Right kidney (tissue), 1 donor: ENCODE measurements at regions not wholly inside any gene's neighbourhood (a gene's known extent, or its start where the extent isn't known, plus 50 kb on each side); places are given as distances from the start of the nearest gene placed in this dataset.

Experiments used
- DNase-seq: peaks from one replicate; pipeline ENCODE4 v3.0.0-alpha.2; 2016

DNA sequence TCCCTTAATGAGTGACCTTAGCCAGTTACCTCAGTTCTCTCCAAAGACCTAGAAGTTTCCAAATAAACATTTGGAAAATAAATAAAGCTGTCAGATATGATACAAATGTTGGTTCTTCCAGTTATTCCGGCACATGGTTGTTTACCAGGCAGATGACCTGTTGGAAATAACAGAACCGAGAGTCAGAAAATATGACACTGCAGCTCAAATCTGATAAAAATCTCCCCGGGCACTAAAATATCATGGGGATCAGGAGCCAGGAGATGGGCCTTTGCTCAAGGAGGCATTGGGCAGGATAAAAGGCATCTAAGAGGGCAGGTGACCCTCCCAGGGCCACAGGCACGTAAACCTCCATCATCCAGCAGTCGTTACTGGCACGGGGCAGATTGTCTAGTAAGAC lies 164.0 kb upstream of the LYZL1 start:
- DNase-seq: no peak

DNA sequence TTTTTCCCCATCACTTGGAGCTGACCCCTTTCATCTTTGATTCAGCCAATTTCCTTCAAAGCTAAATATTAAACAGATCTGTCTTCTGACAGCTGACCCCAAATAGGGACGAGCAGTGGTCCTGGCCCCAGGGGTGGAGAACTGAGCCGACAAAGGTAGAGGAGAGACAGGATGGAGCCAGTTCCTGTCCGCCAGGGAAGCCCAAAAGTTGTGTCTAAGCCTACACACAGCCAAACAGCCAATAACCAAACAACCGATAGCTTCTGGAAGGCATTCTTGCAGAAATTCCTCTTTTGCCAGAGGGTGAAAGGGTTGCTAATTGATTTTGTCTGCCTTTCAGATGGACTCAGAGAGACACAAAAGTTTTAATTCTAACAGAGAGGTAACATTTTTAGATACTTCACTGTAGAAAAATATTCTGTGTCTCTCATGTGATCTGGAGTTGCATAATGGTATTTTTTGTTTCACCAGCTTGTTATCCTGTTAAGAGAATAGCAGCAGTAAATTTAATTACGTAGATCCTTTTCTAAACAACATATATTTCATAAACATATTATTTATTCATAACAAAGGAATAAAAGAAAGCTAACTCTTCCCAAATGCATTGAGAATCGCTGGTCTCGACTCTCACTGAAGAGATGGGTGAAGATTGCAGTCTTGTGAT lies 161.7 kb upstream of the LYZL1 start:
- DNase-seq: no peak

DNA sequence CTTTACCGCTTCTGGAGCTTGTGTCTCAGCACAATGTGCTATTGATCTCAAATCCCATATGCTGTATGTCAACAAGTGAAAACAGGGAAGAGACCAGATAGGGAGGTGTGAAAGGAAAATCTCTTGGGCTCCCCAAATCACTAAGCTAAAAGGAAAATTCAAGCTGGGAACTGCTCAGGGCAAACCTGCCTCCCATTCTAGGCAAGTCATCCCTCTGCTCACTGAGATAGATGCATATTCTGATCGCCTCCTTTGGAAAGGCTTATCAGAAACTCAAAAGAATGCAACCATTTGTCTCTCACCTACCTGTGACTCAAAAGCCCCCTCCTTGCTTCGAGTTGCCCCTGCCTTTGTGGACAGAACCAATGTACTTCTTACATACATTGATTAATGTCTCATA lies 161.1 kb upstream of the LYZL1 start:
- DNase-seq: no peak

DNA sequence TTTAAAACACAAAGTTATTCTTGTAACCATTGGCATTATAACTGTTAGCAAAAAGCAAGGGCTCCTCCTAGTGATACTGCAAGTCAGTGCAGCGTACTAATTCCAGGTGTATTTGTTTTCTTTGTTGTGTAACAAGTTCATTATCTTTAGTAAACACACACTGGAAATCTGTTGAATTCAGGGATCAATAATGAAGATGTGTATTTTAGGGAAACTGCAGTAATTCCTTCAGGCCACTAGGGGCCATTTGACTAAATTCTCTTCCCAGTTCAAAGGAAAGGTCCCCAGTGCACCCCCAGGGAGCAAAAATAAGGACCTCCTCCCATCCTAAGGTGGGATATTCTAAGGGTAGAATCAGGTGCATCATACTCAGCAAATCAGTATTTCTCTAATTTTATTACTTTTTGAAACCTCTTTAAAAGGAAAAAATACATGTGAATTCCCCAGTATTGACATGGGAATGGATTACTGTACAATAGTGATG lies 158.6 kb upstream of the LYZL1 start:
- no peak for DNase-seq

DNA sequence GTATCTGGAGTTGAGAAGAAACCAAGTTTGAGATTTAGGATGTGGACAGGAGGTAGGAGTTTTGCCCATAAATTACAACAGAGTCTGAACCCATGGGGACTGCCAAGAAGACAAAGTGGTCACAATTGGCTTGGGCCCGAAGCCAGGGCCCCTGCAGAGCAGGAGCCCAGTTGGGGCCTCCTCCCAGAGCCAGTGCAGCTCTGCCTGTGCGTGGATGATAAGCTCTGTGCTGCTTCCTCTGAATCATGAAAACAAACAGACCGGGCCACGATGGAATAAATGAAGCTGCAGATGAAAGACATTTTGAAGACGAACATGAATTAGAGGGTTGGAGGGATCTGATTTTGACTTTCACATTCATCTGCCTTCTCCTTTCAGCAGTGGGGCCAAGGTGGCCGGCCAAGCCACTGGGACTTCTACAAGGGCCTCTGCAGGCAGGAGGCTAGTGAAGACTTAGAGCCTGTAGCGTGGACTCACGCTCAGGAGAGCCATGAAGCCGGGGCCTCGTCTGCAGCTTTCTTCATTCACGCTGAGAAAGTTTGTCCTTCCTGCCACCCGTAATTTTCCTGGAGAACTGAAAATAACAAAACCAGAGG lies 156.8 kb upstream of the LYZL1 start:
- no peak for DNase-seq

DNA sequence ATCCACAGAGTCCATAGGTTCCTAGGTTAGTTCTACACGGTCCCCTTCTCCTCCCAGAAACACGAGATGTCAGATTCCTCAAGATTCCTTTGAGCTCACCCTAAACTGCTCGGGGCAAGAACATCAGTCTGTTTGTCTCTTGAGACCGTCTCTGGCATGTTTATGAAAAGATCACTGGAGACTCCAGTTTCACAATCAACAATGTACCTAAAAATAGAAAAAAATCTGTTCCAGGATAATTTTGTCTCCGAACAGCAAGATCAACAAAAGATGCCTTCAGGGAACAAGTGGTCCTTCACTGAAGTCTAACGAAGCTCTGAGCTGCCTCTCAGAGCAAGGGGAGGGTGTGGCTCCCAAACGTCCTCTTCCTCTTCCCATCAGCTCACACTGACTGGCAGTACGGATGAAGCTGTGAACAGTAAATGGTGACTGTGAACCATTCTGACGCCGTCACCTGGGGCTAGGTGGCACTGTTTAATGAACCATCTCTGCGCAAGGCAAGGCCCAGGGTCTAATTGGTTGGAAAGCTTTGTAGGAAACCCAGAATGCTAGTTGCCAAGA lies 156.2 kb upstream of the LYZL1 start:
- no peak for DNase-seq

DNA sequence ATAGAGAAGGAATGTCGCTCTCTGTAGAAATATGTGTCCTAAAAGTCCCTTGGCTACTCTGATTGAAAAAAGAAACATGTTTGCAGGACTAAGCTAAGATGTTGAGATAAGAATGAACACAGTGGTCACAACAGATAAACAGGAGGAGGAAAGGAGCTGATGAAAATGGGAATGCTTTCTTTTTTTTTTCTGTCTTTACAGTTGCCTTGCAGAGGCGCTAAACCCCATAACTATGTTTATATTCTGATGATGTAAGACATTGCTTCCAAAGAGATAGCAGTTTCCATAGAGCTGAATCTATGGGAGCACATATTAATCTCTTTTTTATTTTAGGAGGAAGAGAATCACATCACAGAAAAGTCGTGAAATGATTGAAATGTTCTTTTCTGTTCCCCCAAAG lies 153.5 kb upstream of the LYZL1 start:
- DNase-seq: no peak

DNA sequence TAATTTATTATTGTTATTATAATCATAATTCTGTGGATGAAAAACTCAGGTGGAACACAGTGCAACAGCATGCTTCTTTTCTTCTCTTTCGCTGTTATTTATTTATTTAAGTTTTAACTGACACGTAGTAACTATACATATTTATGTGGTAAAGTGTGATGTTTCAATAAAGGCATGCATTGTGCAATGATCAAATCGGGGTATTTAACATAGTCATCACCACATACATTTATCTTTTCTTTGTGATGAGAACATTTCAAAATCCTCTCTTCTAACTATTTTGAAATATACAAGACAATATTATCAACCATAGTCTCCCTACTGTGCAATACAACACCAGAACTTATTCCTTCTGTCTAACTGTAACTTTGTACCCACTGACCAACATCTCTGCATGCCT lies 152.5 kb upstream of the LYZL1 start:
- DNase-seq: no peak

DNA sequence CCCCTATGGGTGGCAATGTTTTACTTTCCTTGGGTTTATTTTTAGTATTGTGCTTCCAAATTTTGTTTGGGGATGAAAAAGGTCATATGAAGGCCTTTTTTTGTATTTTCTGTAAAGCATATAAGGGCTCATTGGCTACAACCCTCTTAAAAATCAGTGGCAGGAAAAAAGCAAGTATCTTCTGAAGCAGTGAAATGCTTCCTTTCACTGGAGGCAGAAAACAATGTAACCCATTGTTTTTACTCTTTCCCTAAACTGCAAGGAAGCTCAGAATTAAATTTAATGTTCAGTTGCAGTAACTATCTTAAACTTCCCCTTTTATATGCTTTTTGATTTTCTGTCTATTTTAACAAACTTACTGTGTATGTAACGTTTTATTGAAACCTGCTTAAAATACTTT lies 148.7 kb upstream of the LYZL1 start:
- DNase-seq: no peak

DNA sequence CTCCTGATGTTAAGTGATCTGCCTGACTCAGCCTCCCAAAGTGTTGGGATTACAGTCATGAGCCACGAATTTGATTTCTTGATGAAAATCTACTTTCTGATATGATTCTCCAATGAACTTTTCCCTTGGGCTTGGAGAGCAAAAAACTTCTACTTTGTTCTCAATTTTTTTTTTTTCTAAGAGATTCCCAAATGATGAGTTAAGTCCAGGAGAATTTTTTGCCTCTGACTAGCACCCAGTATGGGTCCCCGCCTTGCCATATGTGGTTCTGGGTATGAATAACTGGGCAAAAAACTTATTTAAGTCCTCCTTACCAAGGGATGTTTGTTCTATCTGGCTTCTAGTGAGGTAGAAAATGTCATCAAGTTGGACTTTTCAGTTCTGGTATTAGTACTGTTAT lies 147.9 kb upstream of the LYZL1 start:
- no peak for DNase-seq

DNA sequence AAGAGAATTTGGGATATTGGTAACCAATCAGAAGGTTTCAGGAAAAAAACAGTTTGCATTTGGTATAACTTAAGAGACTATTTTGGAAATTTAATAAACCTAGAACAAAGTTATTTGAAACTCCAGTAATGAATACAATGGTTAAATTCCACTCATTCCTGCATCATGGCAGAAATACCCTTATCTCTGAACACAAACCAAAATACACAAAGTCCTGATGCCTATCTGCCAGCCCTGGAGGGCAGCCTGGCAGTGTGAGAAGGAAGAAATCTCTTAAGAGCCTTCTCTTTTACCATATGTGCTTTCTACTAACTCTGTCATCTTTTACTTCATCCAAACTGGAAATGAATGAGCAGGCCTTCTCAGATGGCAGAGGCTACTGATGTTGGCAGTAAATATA lies 147.1 kb upstream of the LYZL1 start:
- DNase-seq: no peak

DNA sequence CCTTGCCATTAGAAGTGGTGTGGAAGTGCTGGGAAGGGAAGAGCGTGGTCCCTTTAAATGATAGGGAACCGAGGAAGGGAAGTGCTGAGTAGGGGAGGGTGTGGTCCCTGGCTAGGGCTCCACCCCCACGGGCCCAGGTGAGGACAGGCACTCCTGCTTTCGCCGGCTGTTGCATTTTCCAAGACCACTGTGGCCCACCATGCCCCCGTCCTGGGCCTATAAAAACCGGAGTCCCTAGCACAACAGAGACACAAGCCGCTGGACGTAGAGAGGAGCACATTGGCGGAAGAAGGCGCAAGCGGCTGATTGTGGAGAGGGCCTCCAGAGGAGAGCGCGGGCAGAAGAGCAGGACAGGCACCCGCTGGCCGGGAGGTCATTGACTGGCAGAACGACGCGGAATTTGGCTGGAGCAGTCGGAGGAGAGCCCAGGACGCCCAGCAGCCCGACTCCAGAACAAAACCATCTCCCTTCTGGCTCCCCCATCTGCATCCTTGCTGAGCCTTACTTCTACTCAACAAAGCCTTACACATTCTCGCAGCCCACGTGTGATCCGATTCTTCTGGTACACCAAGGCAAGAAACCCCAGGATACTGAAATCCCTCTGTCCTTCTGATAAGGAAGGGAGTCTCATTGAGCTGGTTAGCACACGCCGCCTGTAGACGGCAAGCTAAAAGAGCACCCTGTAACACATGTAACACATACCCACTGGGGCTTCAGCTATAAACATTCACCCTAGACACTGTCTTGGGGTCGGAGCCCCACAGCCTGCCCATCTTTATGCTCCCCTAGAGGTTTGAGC lies 146.2 kb upstream of the LYZL1 start:
- no peak for DNase-seq

DNA sequence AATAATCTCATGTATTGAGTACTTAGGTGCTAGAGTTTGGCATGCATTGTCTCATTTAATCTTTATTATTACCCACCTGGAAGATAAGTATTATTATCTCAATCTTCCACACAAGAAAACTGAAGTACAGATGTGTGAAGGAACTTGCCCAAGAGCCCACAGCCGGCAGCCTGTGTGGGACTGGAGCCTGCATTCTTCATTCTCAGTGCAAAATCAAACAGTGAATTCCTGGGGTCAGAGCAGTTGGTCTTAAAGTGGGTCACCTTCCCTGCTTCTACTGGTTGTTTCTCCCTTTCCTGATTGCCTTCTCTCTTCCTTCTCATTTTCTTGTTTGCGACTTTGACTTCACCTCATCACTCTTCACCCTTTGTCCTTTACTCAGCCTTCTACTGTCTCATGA lies 144.7 kb upstream of the LYZL1 start:
- no peak for DNase-seq

DNA sequence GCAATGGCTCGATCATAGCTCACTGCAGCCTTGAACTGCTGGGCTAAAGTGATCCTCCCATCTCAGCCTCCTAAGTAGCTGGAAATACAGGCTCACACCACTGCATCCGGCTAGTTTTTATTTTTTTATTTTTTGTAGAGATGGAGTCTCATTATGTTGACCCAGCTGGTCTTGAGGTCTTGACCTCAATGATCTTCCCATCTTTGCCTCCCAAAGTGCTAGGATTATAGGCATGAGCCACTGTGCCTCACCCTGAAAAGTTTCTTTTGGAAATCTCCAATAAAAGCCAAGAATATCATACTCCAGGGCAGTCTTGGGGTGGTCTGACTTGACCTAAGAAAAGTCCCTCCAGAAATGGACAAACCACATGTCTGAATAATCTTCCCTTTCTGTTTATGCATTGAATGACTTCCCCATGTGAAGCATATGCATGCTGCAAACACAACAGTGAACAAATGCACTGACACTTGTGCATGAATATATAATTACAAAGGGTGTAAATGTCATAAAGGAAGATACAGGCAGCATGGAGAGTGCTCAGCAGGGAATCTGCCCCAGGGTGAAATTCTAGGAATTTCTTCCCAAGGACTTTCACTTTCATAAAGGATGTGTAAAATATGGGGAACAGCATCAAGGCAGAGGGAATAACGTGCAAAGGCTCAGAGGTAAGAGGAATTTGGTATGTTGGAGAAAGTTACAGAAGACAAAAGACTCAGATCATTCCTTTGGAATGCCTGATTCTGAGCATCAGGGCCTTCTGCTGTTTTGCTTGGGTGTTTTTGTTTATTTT lies 142.4 kb upstream of the LYZL1 start:
- no peak for DNase-seq

DNA sequence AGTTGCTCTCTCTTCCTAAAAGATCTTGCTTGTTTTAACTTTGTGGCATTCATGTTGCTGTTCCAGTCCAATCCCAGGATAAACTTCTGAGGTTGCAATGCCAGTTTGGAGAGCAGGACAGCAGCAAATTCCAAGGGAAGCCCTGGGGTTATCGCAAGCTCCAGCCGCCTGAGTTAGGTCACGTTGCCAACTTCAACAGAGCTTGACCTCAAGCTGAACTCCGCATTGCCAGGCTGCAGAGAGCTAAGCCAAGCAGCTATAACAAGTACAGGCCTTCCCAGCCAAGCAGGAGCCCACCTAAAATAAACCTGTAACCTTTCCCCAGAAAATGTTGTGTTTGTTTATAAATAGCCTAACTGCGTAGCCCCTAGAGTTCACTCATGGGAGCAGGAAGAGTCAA lies 138.9 kb upstream of the LYZL1 start:
- no peak for DNase-seq

DNA sequence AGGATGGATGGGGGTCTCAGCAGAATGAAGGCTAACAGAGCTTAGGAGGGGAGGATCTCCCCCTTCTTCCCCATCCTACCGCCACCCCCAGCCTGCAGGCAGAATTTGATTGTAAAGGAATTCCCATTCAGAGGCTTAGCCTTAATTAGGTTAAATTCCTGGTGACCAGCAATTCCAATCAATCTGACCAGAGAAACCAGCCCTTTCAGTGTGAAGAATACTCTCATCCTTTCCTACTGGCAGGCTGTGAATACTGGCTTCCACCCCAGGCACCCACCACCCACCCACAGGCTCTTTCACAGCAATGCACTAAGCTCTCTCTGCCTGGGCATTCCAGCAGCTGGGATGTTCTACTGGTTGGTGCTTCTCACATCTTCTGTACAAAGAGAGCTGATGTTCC lies 137.9 kb upstream of the LYZL1 start:
- no peak for DNase-seq

DNA sequence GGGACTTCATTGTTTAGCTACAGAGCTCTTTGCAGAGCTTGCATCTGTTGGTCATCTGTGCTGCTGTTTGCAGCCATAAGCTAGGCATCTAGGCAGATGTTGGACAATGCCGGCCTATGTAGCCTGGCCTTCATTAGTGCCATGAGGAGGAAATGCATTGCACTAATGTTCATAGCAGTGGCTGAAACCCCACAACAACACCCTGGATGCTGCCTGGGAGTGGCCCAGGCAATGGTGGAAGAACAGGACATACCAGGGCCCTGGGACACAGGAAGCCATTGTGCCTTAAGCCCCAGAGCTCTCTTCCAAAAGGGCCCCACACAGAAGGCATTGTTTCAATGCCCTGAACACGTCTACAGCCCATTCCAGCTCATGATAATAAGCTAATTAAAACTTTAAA lies 131.5 kb upstream of the LYZL1 start:
- DNase-seq: no peak

DNA sequence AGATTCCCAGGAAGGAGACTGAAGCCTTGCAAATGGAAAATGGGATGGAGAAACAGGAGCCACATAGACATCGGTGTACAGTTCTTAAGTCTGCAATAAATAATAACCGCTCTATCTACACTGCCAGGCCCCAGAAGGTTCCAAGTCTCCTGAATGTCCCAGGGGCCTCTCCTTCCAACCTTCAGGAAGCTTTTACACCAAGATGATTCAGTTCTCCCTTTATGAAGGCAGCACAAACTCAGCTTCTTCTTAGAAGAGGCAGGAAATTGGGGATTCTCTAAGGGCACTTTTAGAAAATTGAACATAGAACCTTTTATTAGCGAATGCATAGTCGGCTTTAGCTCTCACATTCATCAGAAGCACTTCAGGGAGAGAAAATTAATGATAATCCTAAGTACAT lies 130.8 kb upstream of the LYZL1 start:
- no peak for DNase-seq

DNA sequence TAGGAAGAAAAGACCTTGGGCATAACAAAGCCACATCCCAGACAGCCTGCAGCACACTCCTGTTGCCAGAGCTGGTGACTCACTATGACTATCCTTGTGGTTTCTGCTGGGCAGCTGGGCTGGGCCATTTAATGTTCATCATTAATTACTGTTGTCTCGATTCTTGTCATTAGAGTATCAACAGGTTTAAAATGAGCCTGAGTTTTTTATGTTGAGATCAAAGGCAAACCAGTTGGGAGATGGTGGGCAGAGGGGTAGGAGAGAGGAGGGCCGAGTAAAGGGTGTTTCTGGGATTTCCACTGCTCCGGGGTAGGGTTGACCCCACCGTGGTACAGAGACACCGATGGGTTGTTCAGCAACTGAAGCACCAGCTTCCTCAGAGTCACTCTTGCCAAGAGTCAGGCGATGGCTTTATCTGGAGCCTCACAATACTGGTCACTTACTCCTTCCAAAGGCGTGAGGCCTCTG lies 128.7 kb upstream of the LYZL1 start:
- no peak for DNase-seq

DNA sequence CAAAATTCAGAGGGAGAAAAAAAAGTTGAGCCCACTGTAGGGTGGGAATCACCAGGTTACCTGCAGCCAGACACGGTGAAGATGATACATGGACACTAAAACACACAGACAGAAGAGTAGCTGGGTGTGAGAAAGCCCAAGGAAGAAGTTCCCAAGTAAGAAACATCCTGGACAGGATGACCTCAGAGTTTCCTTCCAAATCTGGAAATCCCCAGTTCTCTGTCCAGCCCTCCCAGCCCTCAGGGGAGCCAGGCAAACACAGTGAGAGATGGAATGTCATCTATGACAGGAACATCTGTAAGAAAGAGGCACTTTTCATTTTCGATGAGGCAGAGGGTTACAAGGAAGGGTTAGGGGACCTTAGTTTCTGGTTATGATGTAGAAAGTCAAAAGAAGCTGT lies 125.1 kb upstream of the LYZL1 start:
- DNase-seq: no peak

DNA sequence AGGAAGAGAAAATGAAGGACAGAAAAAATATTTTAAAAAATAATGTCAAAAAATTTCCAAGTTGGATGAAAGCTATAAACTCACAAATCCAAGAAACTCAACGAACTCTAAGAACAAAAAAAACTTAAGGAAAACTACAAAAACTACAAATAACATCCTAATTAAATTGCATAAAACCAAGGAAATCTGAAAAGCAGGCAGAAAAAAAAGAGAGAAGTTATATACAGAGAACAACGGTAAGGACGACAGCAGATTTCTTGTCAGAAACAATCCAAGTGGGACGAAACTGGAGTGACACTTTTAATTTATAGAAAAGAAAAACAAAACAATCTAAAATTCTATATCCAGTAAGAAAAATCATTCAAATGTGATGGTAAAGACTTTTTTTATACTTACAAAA lies 122.2 kb upstream of the LYZL1 start:
- DNase-seq: no peak

DNA sequence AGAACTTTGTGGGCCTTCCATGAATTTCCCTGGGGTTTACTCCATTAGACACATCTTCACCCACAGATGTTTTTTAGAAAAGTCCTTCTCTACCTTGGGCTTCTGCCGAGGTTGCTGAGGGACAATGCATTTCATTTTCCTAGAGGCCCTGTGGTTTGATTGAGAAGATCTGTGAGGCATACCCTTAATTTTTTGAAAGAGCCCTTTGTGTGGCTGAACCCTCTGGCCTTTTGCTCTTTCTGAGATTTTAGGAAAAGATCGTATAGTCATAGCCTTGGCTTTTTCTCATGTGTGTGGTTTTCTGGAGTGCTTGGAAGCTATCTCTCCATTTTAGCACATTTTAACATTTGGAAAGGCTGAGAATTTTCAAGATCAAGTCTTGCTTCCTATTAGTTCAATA lies 119.8 kb upstream of the LYZL1 start:
- DNase-seq: no peak

DNA sequence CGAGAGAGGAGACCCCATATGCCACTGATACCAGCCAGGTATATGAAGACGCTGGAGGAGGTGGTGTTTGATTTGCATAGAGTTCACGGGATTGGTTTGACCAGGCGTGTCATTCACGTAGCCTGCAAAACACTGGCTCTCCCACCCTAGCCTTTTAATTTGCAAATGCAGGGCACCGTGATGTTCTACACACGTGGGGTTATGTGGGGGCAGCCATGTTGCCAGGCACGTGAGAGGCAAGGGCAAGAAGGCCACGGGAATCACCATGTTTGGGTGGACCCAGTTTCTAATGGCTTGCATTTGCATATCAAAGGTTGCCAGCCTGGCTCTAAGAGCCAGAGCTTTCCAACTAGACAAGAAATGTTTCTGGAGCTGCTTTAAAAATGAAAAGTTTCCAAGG lies 117.2 kb upstream of the LYZL1 start:
- no peak for DNase-seq
